Calu3 (cell line): ENCODE measurements at regions not wholly inside any gene's neighbourhood (a gene's known extent, or its start where the extent isn't known, plus 50 kb on each side); places are given as distances from the start of the nearest gene placed in this dataset.
"Not testable (repeated sequence)": the region's sequence is repeated elsewhere in the genome, so short reads cannot be mapped to it uniquely, and the experiment has no call there.

Experiments used
- BruUV-seq: library from RNA; stranded (reverse); fragments of 400-500 nt; replicated peaks from 2 replicates; lab custom pipeline; 2021; lab: Mats Ljungman, UMichigan
- CTCF ChIA-PET: fragments of 300-600 bp; sonication (Branson Sonifier 250); formaldehyde crosslinking; loops from one replicate; lab custom pipeline; 2022; ENCODE audit warnings: antibody characterized with exemption; lab: Charles Lee
- DNase-seq: peaks from one replicate; pipeline ENCODE4 v3.0.0; 2022
- H3K27ac Mint-ChIP-seq: one replicate; pipeline ENCODE4 v1.8.0; 2022; ENCODE audit warnings: mixed read lengths; ENCODE audit not compliant: unreplicated experiment
- H3K27me3 Mint-ChIP-seq: one replicate; pipeline ENCODE4 v1.8.0; 2022; ENCODE audit warnings: mixed read lengths; ENCODE audit not compliant: unreplicated experiment
- H3K36me3 Mint-ChIP-seq: one replicate; pipeline ENCODE4 v1.8.0; 2022; ENCODE audit warnings: mild to moderate bottlenecking, moderate library complexity, mixed read lengths; ENCODE audit not compliant: insufficient read depth, unreplicated experiment
- H3K4me1 Mint-ChIP-seq: one replicate; pipeline ENCODE4 v1.8.0; 2022; ENCODE audit warnings: mild to moderate bottlenecking, low read depth, mixed read lengths; ENCODE audit not compliant: unreplicated experiment
- H3K4me3 Mint-ChIP-seq: one replicate; pipeline ENCODE4 v1.8.0; 2022; ENCODE audit warnings: mild to moderate bottlenecking, low read depth, moderate library complexity, mixed read lengths; ENCODE audit not compliant: unreplicated experiment
- H3K9me3 Mint-ChIP-seq: one replicate; pipeline ENCODE4 v1.8.0; 2022; ENCODE audit warnings: low read depth, mixed read lengths; ENCODE audit not compliant: unreplicated experiment
- CTCF ChIP-seq: fragments of 200-600 bp; IDR thresholded peaks from one replicate; pipeline ENCODE4 v1.8.0; 2022; ENCODE audit warnings: antibody characterized with exemption; ENCODE audit not compliant: unreplicated experiment
- intact Hi-C: fragments of 100-400 bp; cut with micrococcal nuclease; formaldehyde crosslinking; loops from one replicate; pipeline ENCODE4 v1.10.0; 2022; ENCODE audit not compliant: unreplicated experiment

GRCh38 chr2:14994721-14995120 lies 362.2 kb downstream of the LRATD1 start:
- Mint-ChIP-seq H3K27ac (no peak overlapping the region), H3K4me3 (no peak overlapping the region), H3K27me3 (peaks cover 9% of the 10 kb centered on the region), H3K36me3 (no peaks in the 10 kb centered on the region), H3K9me3 (peaks cover 4% of the 10 kb centered on the region), H3K4me1 (no peaks in the 10 kb centered on the region)
- intact Hi-C loops, result no loop called here
- no TSS peak for BruUV-seq
- no peak for DNase-seq
- no peak for TF ChIP-seq CTCF
- CTCF ChIA-PET, result no interaction called here

GRCh38 chr2:14996351-14997014 lies 364.0 kb downstream of the LRATD1 start:
- Mint-ChIP-seq H3K9me3 (peaks cover 4% of the 10 kb centered on the region), H3K36me3 (no peaks in the 10 kb centered on the region), H3K4me3 (no peak overlapping the region), H3K27ac (no peak overlapping the region), H3K27me3 (peaks cover 9% of the 10 kb centered on the region), H3K4me1 (no peaks in the 10 kb centered on the region)
- DNase-seq, result no peak
- intact Hi-C loops, result no loop called here
- no TSS peak for BruUV-seq
- TF ChIP-seq CTCF, result no peak
- CTCF ChIA-PET, result no interaction called here

- peaks cover 9% of the 10 kb centered on the region for H3K27me3 Mint-ChIP-seq
- no peak for TF ChIP-seq CTCF
- CTCF ChIA-PET, result no interaction called here
- H3K9me3 Mint-ChIP-seq, result peaks cover 8% of the 10 kb centered on the region
- no peaks in the 10 kb centered on the region for H3K36me3 Mint-ChIP-seq
- H3K4me3 Mint-ChIP-seq, result no peak overlapping the region
- H3K27ac Mint-ChIP-seq, result no peak overlapping the region
- no peaks in the 10 kb centered on the region for H3K4me1 Mint-ChIP-seq
- no TSS peak for BruUV-seq
- intact Hi-C loops, result no loop called here
- DNase-seq, result no peak
Measured at GRCh38 chr2:14998546-14998945, 366.0 kb downstream of the LRATD1 start.

GRCh38 chr2:14999114-14999661 lies 366.7 kb downstream of the LRATD1 start:
- intact Hi-C loops, result no loop called here
- Mint-ChIP-seq H3K27ac (no peak overlapping the region), H3K9me3 (peaks cover 8% of the 10 kb centered on the region), H3K4me1 (no peaks in the 10 kb centered on the region), H3K4me3 (no peak overlapping the region), H3K27me3 (peaks cover 9% of the 10 kb centered on the region), H3K36me3 (no peaks in the 10 kb centered on the region)
- TF ChIP-seq CTCF, result no peak
- no TSS peak for BruUV-seq
- CTCF ChIA-PET, result no interaction called here
- no peak for DNase-seq

- H3K9me3 Mint-ChIP-seq, H3K4me3 Mint-ChIP-seq, H3K27me3 Mint-ChIP-seq, H3K4me1 Mint-ChIP-seq, H3K36me3 Mint-ChIP-seq, CTCF ChIA-PET, intact Hi-C loops, DNase-seq, H3K27ac Mint-ChIP-seq, BruUV-seq: not testable (repeated sequence)
Measured at GRCh38 chr2:15002519-15002918, 370.0 kb downstream of the LRATD1 start.
